ENCODE measurements at regions not wholly inside any gene's neighbourhood (a gene's known extent, or its start where the extent isn't known, plus 50 kb on each side); places are given as distances from the start of the nearest gene placed in this dataset.
"Not testable (repeated sequence)": the region's sequence is repeated elsewhere in the genome, so short reads cannot be mapped to it uniquely, and the experiment has no call there.

GRCh38 chr21:14008006-14008405 is 202.7 kb downstream of the LIPI start:
- not testable (repeated sequence) for DNase-seq

DNA sequence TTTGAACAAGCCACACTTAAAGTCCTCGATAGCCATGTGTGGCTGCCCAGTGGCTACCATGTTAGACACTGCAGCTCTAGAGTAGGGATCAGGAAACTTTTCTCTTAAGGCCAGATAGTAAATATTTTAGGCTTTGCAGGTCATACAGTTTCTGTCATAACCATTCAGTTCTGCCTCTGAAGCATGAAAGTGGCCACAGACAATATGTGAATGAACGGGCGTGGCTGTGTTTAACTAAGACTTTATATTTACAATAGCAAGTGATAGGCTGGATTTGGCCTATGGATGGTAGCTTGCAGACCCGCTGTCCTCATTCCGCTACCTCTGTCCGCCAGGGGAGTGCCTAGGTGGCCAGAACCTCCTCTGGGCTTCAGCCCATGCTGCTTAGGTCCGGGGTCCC is 204.6 kb downstream of the LIPI start:
- DNase-seq: not testable (repeated sequence)

DNA sequence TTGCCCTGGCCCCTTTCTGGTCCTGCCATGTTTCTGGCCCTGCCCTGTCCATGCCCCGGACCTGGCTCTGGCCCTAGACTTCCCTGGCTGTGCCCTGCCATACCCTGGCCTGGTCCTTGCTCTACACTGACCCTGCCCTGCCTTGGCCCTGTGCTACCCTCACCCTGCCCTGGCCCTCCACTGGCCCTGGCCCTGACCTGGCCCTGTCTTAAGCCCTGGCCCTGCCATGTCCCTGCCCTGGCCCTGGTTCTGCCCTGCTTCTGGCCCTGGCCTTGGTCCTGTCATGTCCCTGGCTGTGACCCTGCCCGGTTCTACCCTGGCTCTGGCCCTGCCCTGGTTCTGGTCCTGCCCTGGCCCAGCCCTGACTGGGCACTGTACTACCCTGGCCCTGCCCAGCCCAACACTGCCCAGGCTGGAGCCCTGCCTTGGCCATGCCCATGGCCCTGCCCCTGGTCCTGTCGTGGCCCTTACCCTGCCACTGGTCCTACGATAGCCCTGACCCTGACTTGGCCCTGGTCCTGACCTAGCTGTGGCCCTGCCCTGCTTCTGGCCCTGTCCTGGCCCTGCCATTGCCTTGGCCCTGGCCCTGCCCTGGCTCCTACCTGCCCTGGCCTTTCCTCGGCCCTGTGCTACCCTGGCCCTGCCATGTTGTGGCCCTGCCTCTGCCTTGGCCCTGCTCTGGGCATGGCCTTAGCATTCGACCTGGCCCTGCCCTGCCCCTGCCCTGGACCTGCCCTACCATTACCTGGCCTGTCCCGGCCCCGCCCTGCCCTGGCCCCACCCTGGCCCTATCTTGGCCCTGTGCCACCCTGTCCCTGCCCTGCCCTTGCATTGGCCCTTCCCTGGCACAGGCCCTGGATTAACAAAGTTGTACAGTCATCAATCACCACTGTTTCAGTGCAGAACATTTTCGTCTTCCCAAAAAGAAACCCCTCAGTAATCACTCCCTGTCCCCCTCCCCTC is 223.5 kb downstream of the LIPI start:
- DNase-seq: not testable (repeated sequence)

DNA sequence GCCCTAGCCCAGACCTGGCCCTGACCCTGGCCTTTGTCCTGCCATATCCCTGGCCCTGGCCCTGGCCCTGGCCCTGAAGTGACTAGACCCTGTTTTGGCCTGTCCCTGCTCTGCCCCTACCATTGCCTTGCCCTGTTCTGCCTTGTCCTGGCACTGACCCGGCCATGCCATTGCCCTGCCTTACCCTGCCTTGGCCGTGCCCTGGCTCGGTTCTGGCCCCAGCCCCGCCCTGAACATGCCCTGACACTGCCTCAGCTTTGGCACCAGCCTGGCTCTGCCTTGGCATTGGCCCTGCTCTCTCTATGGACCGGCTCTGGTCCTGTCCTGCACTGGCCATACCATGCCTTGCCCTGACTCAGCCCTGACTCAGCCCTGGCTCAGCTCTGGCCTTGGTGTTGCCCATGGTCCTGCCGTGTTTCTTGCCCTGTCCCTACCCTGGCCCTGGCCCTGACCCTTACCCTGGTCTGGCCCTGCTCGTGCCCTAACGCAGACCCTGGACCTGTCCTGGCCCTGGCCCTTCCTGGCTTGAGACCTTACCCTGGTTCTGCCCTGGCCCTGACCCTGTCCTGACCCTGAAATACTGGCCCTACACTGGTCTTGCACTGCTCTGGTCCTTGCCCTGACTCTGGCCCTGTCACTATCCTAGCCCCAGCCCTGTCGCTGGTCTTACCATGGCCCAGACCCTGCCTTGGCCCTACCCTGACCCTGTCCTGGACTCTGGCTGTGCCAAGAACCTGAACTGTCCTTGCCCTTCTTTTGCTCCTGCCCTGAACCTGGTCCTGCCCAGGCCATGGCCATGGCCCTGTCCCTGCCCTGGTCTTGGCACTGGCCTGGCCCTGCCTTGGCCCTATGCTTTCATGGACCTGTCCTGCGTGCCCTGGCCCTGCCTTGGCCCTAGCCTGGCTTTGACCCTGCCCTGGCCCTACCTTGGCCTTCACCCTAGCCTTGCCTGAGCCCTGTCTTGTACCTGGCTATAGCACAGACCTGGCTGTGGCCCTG is 224.6 kb downstream of the LIPI start:
- DNase-seq: not testable (repeated sequence)

DNA sequence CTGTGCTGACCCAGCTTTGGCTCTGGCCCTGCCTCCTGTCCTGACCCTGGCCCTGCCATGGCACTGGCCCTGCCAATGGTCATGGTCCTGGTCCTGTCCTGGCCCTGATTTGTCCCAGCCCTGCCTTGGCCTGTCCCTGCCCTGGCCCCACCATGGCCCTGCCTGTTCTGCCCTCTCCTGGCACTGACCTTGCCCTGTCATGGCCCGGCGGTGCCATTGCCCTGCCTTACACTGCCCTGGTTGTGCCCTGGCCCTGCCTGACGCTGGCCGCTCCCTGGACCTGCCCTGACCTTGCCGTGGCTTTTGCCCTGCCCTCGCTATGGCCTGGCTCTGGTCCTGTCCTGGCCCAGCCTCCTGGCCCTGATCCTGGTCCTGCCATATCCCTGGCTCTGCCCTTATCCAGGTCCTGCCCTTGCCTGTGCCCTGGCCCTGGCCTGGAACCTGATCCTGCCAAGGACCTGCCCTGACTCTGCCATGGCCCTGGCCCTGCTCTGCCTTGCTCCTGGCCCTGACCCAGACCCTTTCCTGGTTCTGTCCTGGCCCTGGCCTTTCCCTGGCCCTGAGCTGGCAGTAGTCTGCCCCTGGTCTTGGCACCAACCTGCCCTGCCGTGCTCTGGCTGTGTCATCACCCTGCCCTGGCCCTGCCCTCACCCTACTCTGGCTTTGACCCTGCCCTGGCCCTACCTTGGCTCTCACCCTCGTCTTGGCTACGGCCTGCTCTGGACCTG is 225.5 kb downstream of the LIPI start:
- not testable (repeated sequence) for DNase-seq

DNA sequence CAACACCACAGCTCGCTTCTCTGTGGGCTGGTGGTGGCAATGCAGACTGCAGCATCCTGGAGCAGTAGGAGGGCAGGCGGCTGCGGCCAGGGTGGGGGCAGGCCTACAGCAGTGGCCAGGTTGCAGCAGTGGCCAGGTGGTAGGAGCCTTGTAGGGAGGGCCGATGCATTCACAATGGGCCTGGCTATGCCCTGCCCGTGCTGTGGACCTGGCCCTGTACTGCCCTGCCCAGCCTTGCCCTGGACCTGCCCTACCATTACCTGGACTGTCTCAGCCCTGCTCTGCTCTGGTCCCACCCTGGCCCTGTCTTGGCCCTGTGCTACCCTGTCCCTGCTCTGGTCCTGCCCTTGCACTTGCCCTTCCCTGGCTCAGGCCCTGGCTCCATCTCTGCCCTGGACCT is 226.0 kb downstream of the LIPI start:
- not testable (repeated sequence) for DNase-seq

DNA sequence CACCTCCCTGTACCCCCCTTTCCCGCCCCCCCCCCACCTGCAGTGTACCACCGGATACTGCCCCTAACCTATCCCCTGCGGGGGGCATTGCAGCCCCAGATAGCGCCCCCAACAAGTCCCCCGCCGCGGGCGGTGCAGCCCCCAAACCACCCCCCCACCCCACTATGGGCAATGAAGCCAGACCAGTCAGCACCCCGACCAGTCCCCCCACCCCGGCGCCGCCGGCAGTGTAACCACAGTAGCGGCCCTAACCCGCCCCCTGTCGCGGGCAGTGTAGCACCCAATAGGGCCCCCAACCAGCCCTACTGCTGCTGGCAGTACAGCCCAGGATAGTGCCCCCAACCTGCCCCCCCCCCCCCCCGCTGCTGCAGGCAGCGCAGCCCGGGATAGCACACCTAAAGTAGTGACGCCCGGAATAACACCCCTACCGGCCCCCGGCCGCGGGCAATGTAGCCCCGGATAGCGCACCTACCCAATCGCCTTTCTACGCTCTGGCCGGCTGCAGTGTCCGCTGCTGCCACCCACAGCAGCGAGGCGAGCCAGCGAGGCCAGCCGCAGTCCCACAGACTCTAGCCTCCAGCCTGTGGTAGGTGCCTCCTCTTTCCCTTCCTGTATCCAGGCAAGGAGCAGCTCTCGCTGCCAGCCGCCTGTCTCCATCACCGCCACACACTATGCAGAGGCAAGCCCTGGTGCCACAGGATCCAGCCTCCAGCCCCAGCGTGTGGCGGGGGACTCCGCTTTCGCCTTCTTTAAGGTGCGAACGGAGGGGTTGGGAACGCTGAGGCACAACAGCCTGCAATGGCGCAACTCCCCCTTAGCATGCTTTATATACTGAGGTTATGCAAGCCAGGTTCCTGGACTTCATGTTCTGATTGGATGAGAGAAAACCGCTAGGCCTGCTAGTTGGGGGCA is 229.3 kb downstream of the LIPI start:
- not testable (repeated sequence) for DNase-seq

DNA sequence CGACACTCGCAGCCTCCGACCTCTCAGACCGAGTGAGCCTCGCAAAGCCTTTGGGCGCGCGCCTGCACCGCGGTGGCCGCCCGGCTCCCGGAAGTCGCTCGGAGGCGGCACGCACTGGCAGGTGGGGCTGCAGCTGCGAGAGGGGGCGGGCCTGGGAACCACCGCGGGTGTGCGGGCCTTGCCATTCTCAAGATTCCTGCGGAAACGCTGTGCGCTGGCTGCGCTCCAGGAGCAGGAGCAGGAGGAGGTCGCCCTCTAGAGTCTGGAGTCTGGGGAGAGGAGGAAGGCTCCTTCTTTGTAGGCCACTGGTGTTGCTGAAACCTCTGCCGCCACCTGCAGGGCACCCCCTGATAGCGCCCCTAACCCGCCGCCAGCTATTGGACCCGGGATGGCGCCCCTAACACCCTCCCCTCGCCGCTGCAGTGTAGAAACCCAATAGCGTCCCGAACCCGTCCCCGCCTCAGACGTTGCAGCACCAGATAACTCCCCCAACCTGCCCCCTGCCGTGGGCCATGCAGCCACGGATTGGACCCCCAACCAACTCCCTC is 230.6 kb downstream of the LIPI start:
- DNase-seq: peak; percentile 1

DNA sequence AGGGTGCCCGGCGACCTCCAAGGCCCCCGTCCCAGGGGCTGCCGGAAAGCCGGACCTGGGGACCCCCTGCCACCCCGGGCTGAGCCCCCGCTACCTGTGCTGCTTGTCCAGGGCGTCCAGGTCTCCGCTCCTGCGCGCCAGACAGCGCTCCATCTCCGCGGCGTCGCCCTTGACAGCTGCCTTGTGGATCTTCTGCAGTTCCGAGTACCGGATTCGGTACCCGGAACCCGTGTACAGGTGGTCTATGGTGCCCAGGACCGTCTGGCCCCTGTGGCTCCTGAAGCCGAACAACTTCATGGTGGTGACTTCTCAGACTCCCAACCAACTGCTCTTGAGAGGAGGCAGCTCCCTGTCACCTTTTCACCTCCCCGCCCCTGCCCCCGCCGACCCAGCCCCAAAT is 231.1 kb downstream of the LIPI start:
- not testable (repeated sequence) for DNase-seq

- not testable (repeated sequence) for DNase-seq
Observed at GRCh38 chr21:13974582-13974981, 236.2 kb downstream of the LIPI start.

GRCh38 chr21:13969853-13970252 is 240.9 kb downstream of the LIPI start:
- DNase-seq: not testable (repeated sequence)

- DNase-seq: not testable (repeated sequence)
Observed at GRCh38 chr21:13969002-13969401, 241.8 kb downstream of the LIPI start.

GRCh38 chr21:13963259-13963658 is 247.5 kb downstream of the LIPI start:
- not testable (repeated sequence) for DNase-seq

DNA sequence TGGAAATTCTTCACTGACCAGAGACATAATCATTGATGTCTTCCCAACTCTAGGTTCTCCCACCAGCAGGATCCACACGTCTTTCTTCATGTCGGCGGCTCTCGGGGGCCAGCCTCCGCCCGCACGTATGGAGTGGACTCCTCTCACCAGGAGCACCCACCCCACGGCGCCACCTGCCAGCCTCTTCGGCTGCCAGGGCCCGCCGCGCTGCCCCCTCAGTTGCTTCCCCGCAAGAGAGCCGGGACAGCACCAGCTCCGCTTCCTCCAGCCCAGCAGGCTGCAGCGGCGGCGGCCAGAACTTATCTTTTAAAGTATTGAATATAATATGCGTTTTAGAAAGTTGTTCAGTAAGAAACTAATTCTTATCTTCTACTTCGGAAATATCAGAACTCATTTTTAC is 273.5 kb downstream of the LIPI start:
- no peak for DNase-seq

- not testable (repeated sequence) for DNase-seq
Observed at GRCh38 chr21:13936033-13936937, 274.5 kb downstream of the LIPI start.

DNA sequence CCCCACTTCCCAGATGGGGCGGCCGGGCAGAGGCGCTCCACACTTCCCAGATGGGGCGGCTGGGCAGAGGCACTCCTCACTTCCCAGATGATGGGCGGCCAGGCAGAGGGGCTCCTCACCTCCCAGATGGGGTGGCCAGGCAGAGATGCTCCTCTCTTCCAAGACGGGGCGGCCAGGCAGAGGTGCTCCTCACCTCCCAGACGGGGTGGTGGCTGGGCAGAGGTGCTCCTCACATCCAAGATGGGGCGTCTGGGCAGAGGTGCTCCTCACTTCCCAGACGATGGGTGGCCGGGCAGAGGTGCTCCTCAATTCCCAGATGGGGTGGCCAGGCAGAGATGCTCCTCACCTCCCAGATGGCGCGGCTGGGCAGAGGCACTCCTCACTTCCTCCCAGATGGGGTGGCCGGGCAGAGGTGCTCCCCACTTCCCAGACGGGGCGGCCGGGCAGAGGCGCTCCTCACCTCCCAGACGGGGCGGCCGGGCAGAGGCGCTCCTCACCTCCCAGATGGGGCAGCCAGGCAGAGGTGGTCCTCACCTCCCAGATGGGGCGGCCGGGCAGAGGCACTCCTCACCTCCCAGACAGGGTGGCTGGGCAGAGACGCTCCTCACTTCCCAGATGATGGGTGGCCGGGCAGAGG is 275.2 kb downstream of the LIPI start:
- not testable (repeated sequence) for DNase-seq

DNA sequence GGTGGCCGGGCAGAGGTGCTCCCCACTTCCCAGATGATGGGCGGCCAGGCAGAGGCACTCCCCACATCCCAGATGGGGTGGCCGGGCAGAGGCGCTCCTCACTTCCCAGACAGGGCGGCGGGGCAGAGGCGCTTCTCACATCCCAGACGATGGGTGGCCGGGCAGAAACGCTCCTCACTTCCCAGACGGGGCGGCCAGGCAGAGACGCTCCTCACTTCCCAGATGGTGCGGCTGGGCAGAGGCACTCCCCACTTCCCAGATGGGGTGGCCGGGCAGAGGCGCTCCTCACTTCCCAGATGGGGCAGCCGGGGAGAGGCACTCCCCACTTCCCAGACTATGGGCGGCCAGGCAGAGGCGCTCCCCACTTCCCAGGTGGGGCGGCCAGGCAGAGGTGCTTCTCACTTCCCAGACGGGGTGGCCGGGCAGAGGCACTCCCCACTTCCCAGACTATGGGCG is 275.8 kb downstream of the LIPI start:
- not testable (repeated sequence) for DNase-seq

GRCh38 chr21:13923175-13923574 is 287.6 kb downstream of the LIPI start:
- DNase-seq: not testable (repeated sequence)

DNA sequence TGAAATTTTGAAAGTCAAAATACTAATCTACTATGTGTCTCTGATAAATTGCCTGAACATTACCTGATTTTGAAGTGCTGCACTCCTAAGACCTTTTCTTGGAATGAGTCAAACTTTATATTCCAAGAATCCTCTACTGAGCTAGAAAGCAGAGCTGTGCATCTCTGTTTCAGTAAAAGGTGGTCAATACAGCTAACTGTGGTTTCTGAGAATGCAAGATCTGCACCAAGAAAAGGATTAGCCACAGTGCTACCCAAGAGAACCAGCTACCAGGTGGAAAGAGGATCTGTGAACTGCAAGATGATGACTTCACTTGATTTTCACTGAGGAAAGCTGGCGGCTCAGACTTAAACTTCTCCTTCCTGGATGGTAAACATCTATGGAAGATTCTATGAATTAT is 289.3 kb downstream of the LIPI start:
- not testable (repeated sequence) for DNase-seq
